ENCODE measurements at regions not wholly inside any gene's neighbourhood (a gene's known extent, or its start where the extent isn't known, plus 50 kb on each side); places are given as distances from the start of the nearest gene placed in this dataset.

- Mint-ChIP-seq H3K27ac (no peak overlapping the region), H3K4me1 (peaks cover 5% of the 10 kb centered on the region), H3K36me3 (ENCODE audit: low read depth) (no peaks in the 10 kb centered on the region), H3K9me3 (no peaks in the 10 kb centered on the region), H3K4me3 (no peak overlapping the region), H3K27me3 (ENCODE audit: insufficient read depth) (peaks cover 24% of the 10 kb centered on the region)
- H3K27me3 ChIP-seq (ENCODE audit: control insufficient read depth, insufficient read depth, low read length, poor library complexity, severe bottlenecking): no peaks in the 10 kb centered on the region
- no peaks in the 10 kb centered on the region for H3K36me3 ChIP-seq (ENCODE audit: control insufficient read depth, insufficient read depth, low read length)
- H3K9ac ChIP-seq (ENCODE audit: extremely low read depth, low read length, poor library complexity, severe bottlenecking): no peak overlapping the region
- WGBS, 2 experiments (ENCODE audit: insufficient coverage in 1 of 2, insufficient read length in 1 of 2): 80 to 89% methylated on average over 1 to 2 of the region's 2 CpGs
- TF ChIP-seq CTCF (conservative IDR thresholded peaks at IDR 0.05): no peak
- no peaks in the 10 kb centered on the region for H3K4me1 ChIP-seq (ENCODE audit: control insufficient read depth, insufficient read depth, low read length)
- H3K4me3 ChIP-seq (ENCODE audit: low read length): no peak overlapping the region
- no peaks in the 10 kb centered on the region for H3K9me3 ChIP-seq (ENCODE audit: control insufficient read depth, low read length)
- H3K27ac ChIP-seq (ENCODE audit: low read depth, low read length): no peak overlapping the region
- no peak for DNase-seq
Observed at GRCh38 chr13:26962671-26963070, 202.1 kb upstream of the GPR12 start.

GRCh38 chr13:26961890-26962615 lies 201.5 kb upstream of the GPR12 start:
- H3K9ac ChIP-seq (ENCODE audit: extremely low read depth, low read length, poor library complexity, severe bottlenecking): no peak overlapping the region
- WGBS, 2 experiments (ENCODE audit: insufficient coverage in 1 of 2, insufficient read length in 1 of 2): 91 to 92% methylated on average over 9 to 17 of the region's 17 CpGs
- H3K4me1 ChIP-seq (ENCODE audit: control insufficient read depth, insufficient read depth, low read length): peaks cover 2% of the 10 kb centered on the region
- peaks cover 26% of the 10 kb centered on the region for H3K27me3 Mint-ChIP-seq (ENCODE audit: insufficient read depth)
- no peaks in the 10 kb centered on the region for H3K36me3 Mint-ChIP-seq (ENCODE audit: low read depth)
- H3K4me3 ChIP-seq (ENCODE audit: low read length): no peak overlapping the region
- no peaks in the 10 kb centered on the region for H3K36me3 ChIP-seq (ENCODE audit: control insufficient read depth, insufficient read depth, low read length)
- H3K27me3 ChIP-seq (ENCODE audit: control insufficient read depth, insufficient read depth, low read length, poor library complexity, severe bottlenecking): no peaks in the 10 kb centered on the region
- H3K9me3 ChIP-seq (ENCODE audit: control insufficient read depth, low read length): no peaks in the 10 kb centered on the region
- H3K9me3 Mint-ChIP-seq: no peaks in the 10 kb centered on the region
- no peak overlapping the region for H3K4me3 Mint-ChIP-seq
- DNase-seq: no peak
- no peak for TF ChIP-seq CTCF (conservative IDR thresholded peaks at IDR 0.05)
- H3K27ac Mint-ChIP-seq: no peak overlapping the region
- H3K4me1 Mint-ChIP-seq: peaks cover 6% of the 10 kb centered on the region
- H3K27ac ChIP-seq (ENCODE audit: low read depth, low read length): no peak overlapping the region

GRCh38 chr13:26957182-26957581 lies 196.6 kb upstream of the GPR12 start:
- Histone ChIP-seq H3K27ac (ENCODE audit: low read depth, low read length) (no peak overlapping the region), H3K4me3 (ENCODE audit: low read length) (no peak overlapping the region), H3K9ac (ENCODE audit: extremely low read depth, low read length, poor library complexity, severe bottlenecking) (no peak overlapping the region), H3K9me3 (ENCODE audit: control insufficient read depth, low read length) (no peaks in the 10 kb centered on the region), H3K36me3 (ENCODE audit: control insufficient read depth, insufficient read depth, low read length) (no peaks in the 10 kb centered on the region), H3K27me3 (ENCODE audit: control insufficient read depth, insufficient read depth, low read length, poor library complexity, severe bottlenecking) (no peaks in the 10 kb centered on the region), H3K4me1 (ENCODE audit: control insufficient read depth, insufficient read depth, low read length) (peaks cover 14% of the 10 kb centered on the region)
- Mint-ChIP-seq H3K27me3 (ENCODE audit: insufficient read depth) (peaks cover 41% of the 10 kb centered on the region), H3K36me3 (ENCODE audit: low read depth) (no peaks in the 10 kb centered on the region), H3K4me1 (peaks cover 24% of the 10 kb centered on the region), H3K4me3 (no peak overlapping the region), H3K9me3 (no peaks in the 10 kb centered on the region), H3K27ac (no peak overlapping the region)
- WGBS, 2 experiments (ENCODE audit: insufficient coverage in 1 of 2, insufficient read length in 1 of 2): 95% methylated on average over 1 of the region's 1 CpG; no CpG with 5 or more reads in 1 of the 2 experiments
- TF ChIP-seq CTCF (conservative IDR thresholded peaks at IDR 0.05): no peak
- no peak for DNase-seq
